Thyroid gland (tissue), 4 donors: ENCODE measurements at regions not wholly inside any gene's neighbourhood (a gene's known extent, or its start where the extent isn't known, plus 50 kb on each side); places are given as distances from the start of the nearest gene placed in this dataset.

Source experiments
- CTCF ChIP-seq, 6 experiments: fragments of 200-600 bp in 3 of 6; fragments of 450-650 bp in 3 of 6; sonication (generic) in 3 of 6; IDR thresholded peaks; one replicate each; pipeline ENCODE4 v1.5.1; 2016 to 2019; ENCODE audit warnings: antibody characterized with exemption in 6 of 6, mild to moderate bottlenecking in 2 of 6, inconsistent platforms in 1 of 6, moderate library complexity in 1 of 6
- POLR2A ChIP-seq, 2 donors: fragments of 450-650 bp; IDR thresholded peaks; one replicate each; pipeline ENCODE4 v1.6.1; 2017; ENCODE audit warnings: antibody characterized with exemption in 2 of 2, mild to moderate bottlenecking in 2 of 2, moderate library complexity in 1 of 2

GRCh38 chr1:67945733-67946374 lies 104.6 kb downstream of the DIRAS3 start:
- TF ChIP-seq CTCF (IDR thresholded peaks at IDR 0.05) (no peak), POLR2A (IDR thresholded peaks at IDR 0.05) (no peak)
